ENCODE measurements at regions not wholly inside any gene's neighbourhood (a gene's known extent, or its start where the extent isn't known, plus 50 kb on each side); places are given as distances from the start of the nearest gene placed in this dataset.

GRCh38 chr11:88448131-88448670, 110.7 kb upstream of the CTSC start:
- DNase-seq = no peak
- no peak overlapping the region for H3K27ac ChIP-seq
- no peaks in the 10 kb centered on the region for H3K27me3 ChIP-seq
- TF ChIP-seq CTCF (IDR thresholded peaks at IDR 0.05) (no peak), POLR2A (IDR thresholded peaks at IDR 0.05) (no peak)
- no peak overlapping the region for H3K4me3 ChIP-seq
- H3K4me1 ChIP-seq = no peaks in the 10 kb centered on the region
- no peaks in the 10 kb centered on the region for H3K36me3 ChIP-seq
- no peaks in the 10 kb centered on the region for H3K9me3 ChIP-seq
- intact Hi-C loops (cut with DNase I; ENCODE audit: low total_unique reads) = no loop called here

GRCh38 chr11:88447281-88447680, 109.7 kb upstream of the CTSC start:
- Histone ChIP-seq H3K36me3 (no peaks in the 10 kb centered on the region), H3K4me3 (no peak overlapping the region), H3K27ac (no peak overlapping the region), H3K9me3 (no peaks in the 10 kb centered on the region), H3K27me3 (no peaks in the 10 kb centered on the region), H3K4me1 (no peaks in the 10 kb centered on the region)
- intact Hi-C loops (cut with DNase I; ENCODE audit: low total_unique reads) = no loop called here
- DNase-seq = no peak
- no peak for TF ChIP-seq POLR2A (IDR thresholded peaks at IDR 0.05)

GRCh38 chr11:88439356-88439755, 101.8 kb upstream of the CTSC start:
- intact Hi-C loops (cut with DNase I; ENCODE audit: low total_unique reads) = no loop called here

GRCh38 chr11:88438721-88439120, 101.2 kb upstream of the CTSC start:
- DNase-seq = no peak
- Histone ChIP-seq H3K36me3 (no peaks in the 10 kb centered on the region), H3K4me1 (no peaks in the 10 kb centered on the region), H3K4me3 (no peak overlapping the region), H3K27ac (no peak overlapping the region), H3K27me3 (no peaks in the 10 kb centered on the region), H3K9me3 (no peaks in the 10 kb centered on the region)
- intact Hi-C loops (cut with DNase I; ENCODE audit: low total_unique reads) = no loop called here
- no peak for TF ChIP-seq POLR2A (IDR thresholded peaks at IDR 0.05)
- TF ChIP-seq CTCF (IDR thresholded peaks at IDR 0.05) = no peak

More at GRCh38 chr11:88439356-88439755, 101.8 kb upstream of the CTSC start:
- Histone ChIP-seq H3K36me3 (no peaks in the 10 kb centered on the region), H3K27ac (no peak overlapping the region), H3K9me3 (no peaks in the 10 kb centered on the region), H3K27me3 (no peaks in the 10 kb centered on the region), H3K4me3 (no peak overlapping the region), H3K4me1 (no peaks in the 10 kb centered on the region)
- TF ChIP-seq CTCF (IDR thresholded peaks at IDR 0.05) (no peak), POLR2A (IDR thresholded peaks at IDR 0.05) (no peak)
- no peak for DNase-seq

- no peaks in the 10 kb centered on the region for H3K4me1 ChIP-seq
- intact Hi-C loops (cut with DNase I; ENCODE audit: low total_unique reads) = no loop called here
- no peaks in the 10 kb centered on the region for H3K27me3 ChIP-seq
- no peak for DNase-seq
- H3K27ac ChIP-seq = no peak overlapping the region
- no peak overlapping the region for H3K4me3 ChIP-seq
- H3K9me3 ChIP-seq = no peaks in the 10 kb centered on the region
- no peaks in the 10 kb centered on the region for H3K36me3 ChIP-seq
- TF ChIP-seq CTCF (IDR thresholded peaks at IDR 0.05) (no peak), POLR2A (IDR thresholded peaks at IDR 0.05) (no peak)
These were observed 97.9 kb upstream of the CTSC start for GRCh38 chr11:88435415-88435814.

Measured in uterus (tissue), 3 donors.